BLaER1 treated with 17β-estradiol and CSF1 and Interleukin-3, amounts not matched to agents 10 nM and 100 nM (cell line): ENCODE measurements at regions not wholly inside any gene's neighbourhood (a gene's known extent, or its start where the extent isn't known, plus 50 kb on each side); places are given as distances from the start of the nearest gene placed in this dataset.

Source experiments
- H3K27ac ChIP-seq, 11 experiments: shearing (Covaris generic); formaldehyde crosslinking; 2 replicates each; pipeline ENCODE4 v1.8.1; 2022
- H3K27me3 ChIP-seq, 11 experiments: shearing (Covaris generic); formaldehyde crosslinking; 2 replicates each; pipeline ENCODE4 v1.8.1; 2022
- H3K36me3 ChIP-seq, 11 experiments: shearing (Covaris generic); formaldehyde crosslinking; 2 replicates each; pipeline ENCODE4 v1.8.1; 2022
- H3K4me1 ChIP-seq, 10 experiments: shearing (Covaris generic); formaldehyde crosslinking; 2 replicates each; pipeline ENCODE4 v1.8.1; 2022
- H3K4me2 ChIP-seq, 11 experiments: shearing (Covaris generic); formaldehyde crosslinking; 2 replicates each; pipeline ENCODE4 v1.8.1; 2022
- H3K4me3 ChIP-seq, 10 experiments: shearing (Covaris generic); formaldehyde crosslinking; 2 replicates each; pipeline ENCODE4 v1.8.1; 2022
- H3K9ac ChIP-seq, 11 experiments: shearing (Covaris generic); formaldehyde crosslinking; 2 replicates each; pipeline ENCODE4 v1.8.1; 2022
- H3K9me3 ChIP-seq, 11 experiments: shearing (Covaris generic); formaldehyde crosslinking; replicated peaks in 1 of 11; 2 replicates each; pipeline ENCODE4 v1.8.1; 2022
- H4K20me1 ChIP-seq, 11 experiments: shearing (Covaris generic); formaldehyde crosslinking; 2 replicates each; pipeline ENCODE4 v1.8.1; 2022
- Cebpa-rat ChIP-seq, 11 experiments: shearing (Covaris generic); IDR thresholded peaks; 2 replicates each; pipeline ENCODE4 v1.8.1; 2022

DNA sequence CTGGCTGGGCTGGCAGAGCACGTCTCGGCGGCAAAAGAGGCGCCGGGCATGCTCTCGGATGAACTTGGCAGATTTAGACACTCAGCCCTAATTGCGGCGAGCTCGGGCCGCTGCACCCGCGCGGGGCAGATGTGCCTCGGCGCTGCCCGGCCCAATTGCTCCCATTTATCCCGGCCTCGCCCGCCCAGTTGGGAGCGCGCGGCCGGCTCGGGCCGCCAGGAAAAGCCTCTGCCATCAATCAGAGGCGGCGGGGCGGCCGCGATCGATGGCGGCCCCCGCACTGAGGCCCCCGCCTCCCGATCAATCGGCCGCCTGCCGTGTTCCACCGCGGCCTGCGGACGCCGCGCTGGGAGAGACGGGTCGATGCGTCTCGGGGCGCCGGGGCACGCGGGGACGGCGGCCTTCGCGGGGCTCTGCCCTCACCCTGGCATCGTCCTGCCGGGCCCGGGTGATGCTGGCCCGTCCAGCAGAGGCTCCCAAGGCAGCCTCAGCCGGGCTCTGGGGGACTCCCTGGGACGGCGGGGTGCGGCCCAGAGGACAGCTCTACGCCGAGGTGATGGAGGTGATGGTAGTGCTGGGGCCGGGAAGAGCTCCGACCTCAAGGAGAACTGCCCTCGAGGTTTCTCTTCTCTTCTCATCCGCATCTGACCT, 200.9 kb upstream of the N4BP1 start:
- H3K27ac ChIP-seq = no peak overlapping the region
- H3K4me1 ChIP-seq = peaks cover 22 to 31% (median 26%) of the 10 kb centered on the region in 10 experiments
- no peak for TF ChIP-seq Cebpa-rat (IDR thresholded peaks at IDR 0.05)
- peak overlapping the region; percentile 22 to 76 (median 60); a peak in 19 of 22 replicates for H3K4me2 ChIP-seq
- no peaks in the 10 kb centered on the region for H3K36me3 ChIP-seq
- H3K9ac ChIP-seq = no peak overlapping the region
- peaks cover 0 to 27% (median 7%) of the 10 kb centered on the region in 11 experiments; a peak in 13 of 22 replicates for H3K27me3 ChIP-seq
- H3K9me3 ChIP-seq = peaks cover 0 to 16% (median 10%) of the 10 kb centered on the region in 11 experiments; a peak in 11 of 22 replicates
- H3K4me3 ChIP-seq = no peak overlapping the region
- peaks cover 0 to 19% (median 0%) of the 10 kb centered on the region in 11 experiments; a peak in 3 of 22 replicates for H4K20me1 ChIP-seq

DNA sequence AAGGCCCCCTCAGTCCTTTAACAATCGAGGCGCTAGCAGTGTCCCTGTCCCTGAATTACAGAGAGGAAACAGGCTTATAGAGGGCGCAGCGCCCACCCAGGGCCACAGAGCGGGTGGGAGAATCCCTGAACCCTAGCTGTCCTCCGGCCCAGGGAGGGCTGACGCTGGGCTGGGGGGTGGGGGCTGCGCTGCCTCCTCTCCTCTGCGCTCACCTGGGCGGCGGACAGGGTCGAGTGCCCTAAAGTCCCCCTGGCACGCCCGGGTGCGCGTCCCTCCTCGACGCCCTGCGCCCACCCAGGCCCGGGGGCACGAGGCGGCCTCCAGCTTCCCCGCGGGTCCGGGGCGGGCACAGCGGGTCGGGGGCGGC, 200.4 kb upstream of the N4BP1 start:
- Histone ChIP-seq H3K4me2 (peak overlapping the region in 5 of 11 experiments; percentile 52 to 76 (median 68); a peak in 6 of 22 replicates), H3K9ac (no peak overlapping the region), H3K27ac (no peak overlapping the region), H3K4me3 (no peak overlapping the region), H3K27me3 (peaks cover 0 to 27% (median 7%) of the 10 kb centered on the region in 11 experiments; a peak in 13 of 22 replicates), H3K9me3 (peaks cover 0 to 16% (median 10%) of the 10 kb centered on the region in 11 experiments; a peak in 11 of 22 replicates), H3K36me3 (no peaks in the 10 kb centered on the region), H3K4me1 (peaks cover 22 to 31% (median 26%) of the 10 kb centered on the region in 10 experiments), H4K20me1 (peaks cover 0 to 19% (median 0%) of the 10 kb centered on the region in 11 experiments; a peak in 3 of 22 replicates)
- TF ChIP-seq Cebpa-rat (IDR thresholded peaks at IDR 0.05) = no peak

DNA sequence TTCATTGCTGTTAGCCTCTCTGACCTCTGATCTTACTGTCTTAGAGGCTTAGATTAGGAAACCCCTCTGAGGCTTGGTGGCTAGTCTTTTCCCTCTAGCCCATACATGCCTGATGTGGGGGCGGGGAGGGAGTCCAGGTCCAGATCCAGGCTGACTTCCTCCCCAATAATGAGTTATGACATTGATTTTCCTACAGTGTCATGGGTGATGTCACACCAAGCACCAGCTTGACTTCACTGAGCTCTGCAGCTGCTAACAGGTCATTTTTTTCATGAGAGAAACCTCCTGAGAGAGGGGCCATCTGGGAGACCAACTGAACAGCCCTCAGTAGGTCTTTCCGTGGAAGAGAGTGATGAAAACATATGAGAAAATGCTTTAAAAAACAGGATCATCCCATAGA, 180.2 kb upstream of the N4BP1 start:
- Histone ChIP-seq H3K27ac (no peak overlapping the region), H3K9ac (no peak overlapping the region), H3K36me3 (no peaks in the 10 kb centered on the region), H3K4me2 (no peak overlapping the region), H3K4me1 (peaks cover 0 to 7% (median 2%) of the 10 kb centered on the region in 10 experiments; a peak in 4 of 20 replicates), H3K27me3 (no peaks in the 10 kb centered on the region), H3K9me3 (peaks cover 0 to 1% (median 0%) of the 10 kb centered on the region in 11 experiments; a peak in 1 of 22 replicates), H4K20me1 (no peaks in the 10 kb centered on the region), H3K4me3 (no peak overlapping the region)
- no peak for TF ChIP-seq Cebpa-rat (IDR thresholded peaks at IDR 0.05)

DNA sequence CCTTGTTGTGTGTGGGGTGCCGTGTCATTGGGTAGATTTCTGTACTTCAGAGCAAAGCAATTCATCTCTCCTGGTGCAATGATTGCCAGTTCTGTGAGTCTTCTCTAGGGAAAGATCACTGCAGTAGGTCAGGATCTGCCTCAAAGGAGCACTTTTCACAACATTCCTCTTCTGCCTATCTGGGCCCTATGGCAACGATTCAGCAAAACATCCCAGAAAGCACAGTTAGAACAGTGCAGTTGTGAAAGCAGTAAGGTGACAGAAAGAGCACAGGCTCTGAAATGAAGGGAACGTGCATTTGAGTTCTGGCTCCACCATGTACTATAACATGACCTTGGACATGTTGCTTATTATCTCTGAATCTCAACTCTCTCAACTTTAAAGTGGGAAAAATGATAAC, 178.5 kb upstream of the N4BP1 start:
- H3K4me3 ChIP-seq = no peak overlapping the region
- H3K27me3 ChIP-seq = no peaks in the 10 kb centered on the region
- H3K4me1 ChIP-seq = peaks cover 0 to 7% (median 2%) of the 10 kb centered on the region in 10 experiments; a peak in 4 of 20 replicates
- no peaks in the 10 kb centered on the region for H3K36me3 ChIP-seq
- H3K4me2 ChIP-seq = no peak overlapping the region
- H4K20me1 ChIP-seq = no peaks in the 10 kb centered on the region
- no peak overlapping the region for H3K27ac ChIP-seq
- TF ChIP-seq Cebpa-rat (IDR thresholded peaks at IDR 0.05) = no peak
- peaks cover 0 to 6% (median 0%) of the 10 kb centered on the region in 11 experiments; a peak in 5 of 22 replicates for H3K9me3 ChIP-seq
- no peak overlapping the region for H3K9ac ChIP-seq

DNA sequence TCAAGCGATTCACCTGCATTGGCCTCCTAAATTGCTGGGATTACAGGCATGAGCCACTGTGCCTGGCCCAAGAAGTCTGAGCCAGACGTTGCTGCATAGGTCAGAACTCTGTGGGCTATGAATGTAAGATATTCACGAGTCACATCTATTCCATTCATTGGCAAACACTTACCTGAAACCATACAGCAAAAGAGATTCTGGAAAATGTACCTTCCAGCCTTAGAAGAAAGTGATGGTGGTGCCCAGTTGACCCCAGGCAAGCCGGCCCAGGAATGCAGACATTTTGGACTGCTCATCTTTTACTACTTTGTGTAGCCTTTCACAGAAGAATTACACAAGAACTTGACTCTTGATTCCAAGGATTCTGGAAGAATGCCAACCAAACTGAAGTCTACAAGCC, 135.6 kb upstream of the N4BP1 start:
- Histone ChIP-seq H3K4me2 (no peak overlapping the region), H3K36me3 (no peaks in the 10 kb centered on the region), H3K4me3 (no peak overlapping the region), H3K9me3 (peaks cover 10 to 17% (median 13%) of the 10 kb centered on the region in 11 experiments; a peak in 19 of 22 replicates), H3K27me3 (no peaks in the 10 kb centered on the region), H4K20me1 (no peaks in the 10 kb centered on the region), H3K9ac (no peak overlapping the region), H3K4me1 (no peaks in the 10 kb centered on the region), H3K27ac (no peak overlapping the region)
- TF ChIP-seq Cebpa-rat (IDR thresholded peaks at IDR 0.05) = no peak

DNA sequence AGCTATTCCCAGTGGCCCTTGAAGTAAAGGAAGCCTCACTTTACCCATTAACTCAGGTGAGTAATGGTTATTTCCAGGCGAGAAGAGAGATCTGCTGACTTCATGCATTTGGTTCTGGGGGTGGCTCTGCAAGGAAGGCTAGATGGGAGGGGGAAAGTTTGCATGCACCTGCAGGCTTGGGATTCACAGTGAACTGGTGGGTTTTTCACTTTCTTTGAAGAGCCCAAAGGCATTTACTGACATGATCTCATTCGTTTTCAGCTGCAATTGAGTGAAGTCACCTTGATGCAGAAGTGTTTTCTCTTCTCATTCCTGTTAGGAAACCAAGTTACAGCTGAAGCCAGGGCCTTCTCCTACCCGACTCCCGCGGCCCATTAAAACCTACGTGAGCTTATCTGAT, 131.0 kb upstream of the N4BP1 start:
- H3K9me3 ChIP-seq = peaks cover 10 to 17% (median 13%) of the 10 kb centered on the region in 11 experiments; a peak in 19 of 22 replicates
- no peak overlapping the region for H3K4me3 ChIP-seq
- no peak overlapping the region for H3K4me2 ChIP-seq
- H3K36me3 ChIP-seq = no peaks in the 10 kb centered on the region
- no peaks in the 10 kb centered on the region for H3K27me3 ChIP-seq
- TF ChIP-seq Cebpa-rat (IDR thresholded peaks at IDR 0.05) = no peak
- no peak overlapping the region for H3K27ac ChIP-seq
- no peaks in the 10 kb centered on the region for H4K20me1 ChIP-seq
- H3K4me1 ChIP-seq = no peaks in the 10 kb centered on the region
- no peak overlapping the region for H3K9ac ChIP-seq

DNA sequence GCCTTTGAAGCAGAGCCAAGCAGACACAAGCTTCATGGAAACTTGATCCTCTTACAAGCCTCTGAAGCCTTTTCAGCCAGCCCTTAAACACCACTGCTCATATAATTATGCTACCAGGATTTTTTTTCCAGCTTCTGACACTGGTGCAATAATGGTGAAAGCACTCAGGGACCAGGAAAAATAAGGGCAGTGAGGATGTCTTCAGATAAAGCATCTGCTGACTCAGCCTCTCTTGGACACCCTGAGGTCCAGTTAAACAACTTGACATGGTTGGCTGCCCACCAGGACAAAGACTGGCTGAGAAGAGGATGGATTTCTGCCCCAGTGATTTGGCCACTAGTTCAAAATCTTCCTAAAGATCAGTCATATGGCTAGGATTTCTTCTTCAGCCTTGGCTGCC, 124.2 kb upstream of the N4BP1 start:
- no peak for TF ChIP-seq Cebpa-rat (IDR thresholded peaks at IDR 0.05)

DNA sequence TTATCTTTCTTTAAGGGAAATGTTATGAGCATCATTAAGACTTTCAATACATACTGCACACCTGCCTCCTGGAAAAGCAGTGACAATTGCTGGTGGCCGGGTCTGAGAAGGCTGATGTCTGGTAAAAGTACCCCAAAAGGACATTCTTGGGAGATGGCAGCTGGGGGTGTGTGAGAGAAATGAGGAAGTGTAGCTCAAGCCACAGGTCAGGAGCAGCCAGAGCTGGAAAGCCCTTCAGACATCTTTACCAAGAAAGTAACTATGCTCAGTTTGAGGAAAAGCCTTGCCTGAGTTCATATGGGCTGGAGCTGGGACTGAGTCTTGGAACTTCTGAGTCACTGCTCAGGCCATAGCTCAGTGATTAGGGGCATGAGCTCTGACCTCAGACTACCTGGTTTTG, 94.7 kb upstream of the N4BP1 start:
- Histone ChIP-seq H3K4me1 (peaks cover 0 to 6% (median 2%) of the 10 kb centered on the region in 10 experiments; a peak in 5 of 20 replicates), H3K27ac (no peak overlapping the region), H3K4me3 (no peak overlapping the region), H4K20me1 (no peaks in the 10 kb centered on the region), H3K36me3 (no peaks in the 10 kb centered on the region), H3K9ac (no peak overlapping the region), H3K27me3 (no peaks in the 10 kb centered on the region), H3K9me3 (peaks cover 10 to 22% (median 14%) of the 10 kb centered on the region in 11 experiments), H3K4me2 (no peak overlapping the region)
- no peak for TF ChIP-seq Cebpa-rat (IDR thresholded peaks at IDR 0.05)

More for the DNA sequence above, 124.2 kb upstream of the N4BP1 start:
- no peak overlapping the region for H3K4me2 ChIP-seq
- H3K27me3 ChIP-seq = no peaks in the 10 kb centered on the region
- H3K27ac ChIP-seq = no peak overlapping the region
- no peaks in the 10 kb centered on the region for H3K9me3 ChIP-seq
- no peaks in the 10 kb centered on the region for H4K20me1 ChIP-seq
- no peaks in the 10 kb centered on the region for H3K4me1 ChIP-seq
- no peak overlapping the region for H3K4me3 ChIP-seq
- H3K36me3 ChIP-seq = no peaks in the 10 kb centered on the region
- H3K9ac ChIP-seq = no peak overlapping the region

DNA sequence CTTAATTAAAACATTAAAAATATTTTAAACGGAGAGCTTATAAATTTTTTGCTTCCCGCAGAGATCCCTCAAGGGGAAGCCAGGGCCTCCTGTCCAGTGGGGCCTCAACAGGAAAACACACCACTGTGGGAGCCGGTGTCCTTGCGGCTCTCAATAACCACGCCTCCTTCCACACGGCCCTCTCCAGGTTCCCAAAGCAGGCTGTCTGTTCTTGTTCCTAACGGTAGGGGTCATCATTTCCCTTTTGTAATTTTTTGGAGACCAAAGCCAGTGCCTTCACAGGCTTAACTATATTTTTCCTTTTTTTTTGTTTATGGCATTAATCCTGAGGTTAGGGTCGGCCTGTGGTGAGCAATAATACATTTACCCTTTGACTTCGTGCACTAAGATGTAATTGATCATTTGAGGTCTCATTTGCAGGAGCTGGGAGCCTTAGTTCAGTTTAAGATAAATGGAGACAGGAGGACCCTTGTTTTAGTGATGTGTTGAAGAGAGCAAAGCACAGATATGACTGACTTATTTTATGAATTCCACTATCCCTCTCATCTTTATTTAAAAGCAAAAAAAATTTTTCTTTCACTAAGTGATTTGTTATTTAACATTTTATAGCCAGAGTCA, 77.5 kb upstream of the N4BP1 start:
- H3K36me3 ChIP-seq = no peaks in the 10 kb centered on the region
- H3K9me3 ChIP-seq = no peaks in the 10 kb centered on the region
- peak overlapping the region in 5 of 11 experiments; percentile 23 to 67 (median 61); a peak in 7 of 22 replicates for H3K4me2 ChIP-seq

More for the DNA sequence above, 77.5 kb upstream of the N4BP1 start:
- TF ChIP-seq Cebpa-rat (IDR thresholded peaks at IDR 0.05) = no peak
- H3K27ac ChIP-seq = no peak overlapping the region
- peaks cover 16 to 36% (median 25%) of the 10 kb centered on the region in 10 experiments for H3K4me1 ChIP-seq
- no peaks in the 10 kb centered on the region for H4K20me1 ChIP-seq
- H3K27me3 ChIP-seq = no peaks in the 10 kb centered on the region
- H3K4me3 ChIP-seq = no peak overlapping the region
- H3K9ac ChIP-seq = no peak overlapping the region
